IMR-90 (cell line): ENCODE measurements at regions not wholly inside any gene's neighbourhood (a gene's known extent, or its start where the extent isn't known, plus 50 kb on each side); places are given as distances from the start of the nearest gene placed in this dataset.

Source experiments
- CEBPB ChIP-seq: IDR thresholded peaks from 2 replicates; pipeline ENCODE4 v1.6.1; 2012; ENCODE audit warnings: low read depth, low read length, improper control_type of control experiment
- MAFK ChIP-seq: IDR thresholded peaks from 2 replicates; pipeline ENCODE4 v1.6.1; 2012; ENCODE audit warnings: low read depth, low read length, improper control_type of control experiment
- MXI1 ChIP-seq: IDR thresholded peaks from 2 replicates; pipeline ENCODE4 v1.6.1; 2012; ENCODE audit warnings: low read depth, mild to moderate bottlenecking, low read length, moderate library complexity, borderline replicate concordance
- POLR2A ChIP-seq: IDR thresholded peaks from 2 replicates; pipeline ENCODE4 v1.6.1; 2012; ENCODE audit warnings: mild to moderate bottlenecking, low read depth, low read length
- RAD21 ChIP-seq: IDR thresholded peaks from 2 replicates; pipeline ENCODE4 v1.6.1; 2012; ENCODE audit warnings: low read length, improper control_type of control experiment
- RFX5 ChIP-seq: IDR thresholded peaks from 2 replicates; pipeline ENCODE4 v1.8.0; 2012; ENCODE audit warnings: low read depth, mild to moderate bottlenecking, low read length, moderate library complexity
- SMC3 ChIP-seq: fragments of 150-350 bp; IDR thresholded peaks from 2 replicates; pipeline ENCODE4 v1.6.1; 2016; ENCODE audit warnings: low read depth, mild to moderate bottlenecking, antibody characterized with exemption, low read length, moderate library complexity
- TF ChIP-seq, protein P1 (sequence below): conservative IDR thresholded peaks from 2 replicates; pipeline ENCODE4 v1.5.1; 2012; ENCODE audit warnings: mild to moderate bottlenecking, low read depth, low read length, improper control_type of control experiment
- TF ChIP-seq, protein P2 (sequence below): fragments of 150-350 bp; IDR thresholded peaks from 2 replicates; pipeline ENCODE4 v1.6.1; 2017; ENCODE audit warnings: mild to moderate bottlenecking, antibody characterized with exemption, low read length, low read depth
- TF ChIP-seq, protein P3 (sequence below): fragments of 150-350 bp; IDR thresholded peaks from 2 replicates; pipeline ENCODE4 v1.6.1; 2016; ENCODE audit warnings: low read depth, mild to moderate bottlenecking, low read length, moderate library complexity, borderline replicate concordance

DNA sequence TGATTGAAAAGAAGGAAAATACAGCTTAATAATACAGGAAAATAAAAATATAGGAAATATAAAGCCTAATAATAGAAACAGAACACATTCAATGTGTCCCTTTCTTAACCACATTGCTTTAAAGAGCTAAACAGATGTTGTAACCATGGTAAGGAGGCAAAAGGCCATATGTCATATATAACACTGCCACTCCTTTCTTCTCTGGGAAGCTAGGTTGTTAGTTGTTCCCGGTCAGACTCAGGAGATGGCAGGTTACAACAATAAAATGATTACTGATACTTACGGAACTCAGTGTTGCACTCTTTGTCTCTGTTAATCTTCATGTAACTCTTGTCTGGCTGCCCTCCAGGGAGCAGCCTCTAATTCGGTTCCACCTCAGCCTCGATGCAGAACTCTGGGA is 134.7 kb upstream of the PGR start:
- TF ChIP-seq, protein P1, sequence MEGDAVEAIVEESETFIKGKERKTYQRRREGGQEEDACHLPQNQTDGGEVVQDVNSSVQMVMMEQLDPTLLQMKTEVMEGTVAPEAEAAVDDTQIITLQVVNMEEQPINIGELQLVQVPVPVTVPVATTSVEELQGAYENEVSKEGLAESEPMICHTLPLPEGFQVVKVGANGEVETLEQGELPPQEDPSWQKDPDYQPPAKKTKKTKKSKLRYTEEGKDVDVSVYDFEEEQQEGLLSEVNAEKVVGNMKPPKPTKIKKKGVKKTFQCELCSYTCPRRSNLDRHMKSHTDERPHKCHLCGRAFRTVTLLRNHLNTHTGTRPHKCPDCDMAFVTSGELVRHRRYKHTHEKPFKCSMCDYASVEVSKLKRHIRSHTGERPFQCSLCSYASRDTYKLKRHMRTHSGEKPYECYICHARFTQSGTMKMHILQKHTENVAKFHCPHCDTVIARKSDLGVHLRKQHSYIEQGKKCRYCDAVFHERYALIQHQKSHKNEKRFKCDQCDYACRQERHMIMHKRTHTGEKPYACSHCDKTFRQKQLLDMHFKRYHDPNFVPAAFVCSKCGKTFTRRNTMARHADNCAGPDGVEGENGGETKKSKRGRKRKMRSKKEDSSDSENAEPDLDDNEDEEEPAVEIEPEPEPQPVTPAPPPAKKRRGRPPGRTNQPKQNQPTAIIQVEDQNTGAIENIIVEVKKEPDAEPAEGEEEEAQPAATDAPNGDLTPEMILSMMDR: no peak
- TF ChIP-seq POLR2A: no peak
- TF ChIP-seq, protein P2, sequence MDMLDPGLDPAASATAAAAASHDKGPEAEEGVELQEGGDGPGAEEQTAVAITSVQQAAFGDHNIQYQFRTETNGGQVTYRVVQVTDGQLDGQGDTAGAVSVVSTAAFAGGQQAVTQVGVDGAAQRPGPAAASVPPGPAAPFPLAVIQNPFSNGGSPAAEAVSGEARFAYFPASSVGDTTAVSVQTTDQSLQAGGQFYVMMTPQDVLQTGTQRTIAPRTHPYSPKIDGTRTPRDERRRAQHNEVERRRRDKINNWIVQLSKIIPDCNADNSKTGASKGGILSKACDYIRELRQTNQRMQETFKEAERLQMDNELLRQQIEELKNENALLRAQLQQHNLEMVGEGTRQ: no peak
- TF ChIP-seq, protein P3, sequence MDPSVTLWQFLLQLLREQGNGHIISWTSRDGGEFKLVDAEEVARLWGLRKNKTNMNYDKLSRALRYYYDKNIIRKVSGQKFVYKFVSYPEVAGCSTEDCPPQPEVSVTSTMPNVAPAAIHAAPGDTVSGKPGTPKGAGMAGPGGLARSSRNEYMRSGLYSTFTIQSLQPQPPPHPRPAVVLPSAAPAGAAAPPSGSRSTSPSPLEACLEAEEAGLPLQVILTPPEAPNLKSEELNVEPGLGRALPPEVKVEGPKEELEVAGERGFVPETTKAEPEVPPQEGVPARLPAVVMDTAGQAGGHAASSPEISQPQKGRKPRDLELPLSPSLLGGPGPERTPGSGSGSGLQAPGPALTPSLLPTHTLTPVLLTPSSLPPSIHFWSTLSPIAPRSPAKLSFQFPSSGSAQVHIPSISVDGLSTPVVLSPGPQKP: no peak
- TF ChIP-seq CEBPB: no peak
- no peak for TF ChIP-seq SMC3
- TF ChIP-seq MXI1: no peak
- TF ChIP-seq RAD21: no peak
- no peak for TF ChIP-seq MAFK
- no peak for TF ChIP-seq RFX5
